Right renal cortex interstitium (tissue), 3 donors: ENCODE measurements at regions not wholly inside any gene's neighbourhood (a gene's known extent, or its start where the extent isn't known, plus 50 kb on each side); places are given as distances from the start of the nearest gene placed in this dataset.

Experiments used
- DNase-seq, 3 donors: peaks; one replicate each; pipeline ENCODE4 v3.0.0-alpha.2; 2013; ENCODE audit warnings: low read depth in 3 of 3, low spot score in 2 of 3

GRCh38 chr6:104349191-104349590, 510.5 kb downstream of the HACE1 start:
- DNase-seq: no peak

GRCh38 chr6:104344223-104344622, 515.5 kb downstream of the HACE1 start:
- no peak for DNase-seq

GRCh38 chr6:104332364-104332763, 527.4 kb downstream of the HACE1 start:
- no peak for DNase-seq

GRCh38 chr6:104326173-104327001, 533.3 kb downstream of the HACE1 start:
- DNase-seq: no peak

GRCh38 chr6:104325341-104326172, 534.2 kb downstream of the HACE1 start:
- peak in 1 of 3 donors; percentile 2 for DNase-seq

GRCh38 chr6:104324301-104324700, 535.4 kb downstream of the HACE1 start:
- no peak for DNase-seq

- DNase-seq: no peak
Observed at GRCh38 chr6:104322841-104323240, 536.9 kb downstream of the HACE1 start.

GRCh38 chr6:104321301-104321700, 538.4 kb downstream of the HACE1 start:
- DNase-seq: no peak

- no peak for DNase-seq
Observed at GRCh38 chr6:104320896-104321295, 538.8 kb downstream of the HACE1 start.

GRCh38 chr6:104312851-104313250, 546.9 kb downstream of the HACE1 start:
- no peak for DNase-seq

GRCh38 chr6:104306211-104306610, 553.5 kb downstream of the HACE1 start:
- DNase-seq: no peak

GRCh38 chr6:104305206-104305605, 554.5 kb downstream of the HACE1 start:
- DNase-seq: no peak

- no peak for DNase-seq
Observed at GRCh38 chr6:104301951-104302350, 557.8 kb downstream of the HACE1 start.

- DNase-seq: no peak
Observed at GRCh38 chr6:104286641-104287040, 573.1 kb downstream of the HACE1 start.

- no peak for DNase-seq
Observed at GRCh38 chr6:104284872-104285271, 574.8 kb downstream of the HACE1 start.

GRCh38 chr6:104282581-104282980, 577.1 kb downstream of the HACE1 start:
- no peak for DNase-seq

- no peak for DNase-seq
Observed at GRCh38 chr6:104281370-104281769, 578.3 kb downstream of the HACE1 start.

GRCh38 chr6:104268389-104268788, 591.3 kb downstream of the HACE1 start:
- no peak for DNase-seq

- DNase-seq: no peak
Observed at GRCh38 chr6:104266922-104267321, 592.8 kb downstream of the HACE1 start.

- no peak for DNase-seq
Observed at GRCh38 chr6:104256646-104257045, 603.1 kb downstream of the HACE1 start.

GRCh38 chr6:104253236-104253635, 606.5 kb downstream of the HACE1 start:
- DNase-seq: no peak

GRCh38 chr6:104252276-104252675, 607.4 kb downstream of the HACE1 start:
- DNase-seq: no peak
